ENCODE measurements at regions not wholly inside any gene's neighbourhood (a gene's known extent, or its start where the extent isn't known, plus 50 kb on each side); places are given as distances from the start of the nearest gene placed in this dataset.
"Not testable (repeated sequence)": the region's sequence is repeated elsewhere in the genome, so short reads cannot be mapped to it uniquely, and the experiment has no call there.

DNA sequence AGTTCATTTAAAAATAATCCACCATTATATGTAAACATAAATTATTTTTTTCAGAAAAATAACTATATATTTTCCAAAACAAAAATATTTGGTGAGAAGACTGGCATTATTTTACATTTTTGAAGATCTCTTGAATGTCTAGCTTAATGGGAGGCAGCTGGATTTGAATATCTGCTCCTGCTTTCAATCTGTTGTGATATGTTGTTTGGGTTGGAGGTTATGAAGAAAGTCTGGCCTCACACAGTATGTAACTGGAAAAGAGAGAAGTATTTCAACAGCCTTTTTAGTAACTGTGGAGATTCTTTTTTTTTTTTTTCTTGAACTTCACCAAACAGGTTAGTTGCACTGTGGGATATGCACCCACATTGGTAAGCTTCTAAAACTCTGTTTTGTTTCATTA is 84.7 kb upstream of the SLIT3 start:
- Histone ChIP-seq H3K4me3 (no peak overlapping the region), H3K9me3 (replicated peaks) (peaks cover 6% of the 10 kb centered on the region), H3K27ac (replicated peaks) (no peak overlapping the region), H3K4me1 (no peaks in the 10 kb centered on the region), H3K27me3 (ENCODE audit: low read depth) (peaks cover 17% of the 10 kb centered on the region), H3K36me3 (no peaks in the 10 kb centered on the region)
- intact Hi-C loops (cut with micrococcal nuclease): no loop called here
- TF ChIP-seq, protein P1, sequence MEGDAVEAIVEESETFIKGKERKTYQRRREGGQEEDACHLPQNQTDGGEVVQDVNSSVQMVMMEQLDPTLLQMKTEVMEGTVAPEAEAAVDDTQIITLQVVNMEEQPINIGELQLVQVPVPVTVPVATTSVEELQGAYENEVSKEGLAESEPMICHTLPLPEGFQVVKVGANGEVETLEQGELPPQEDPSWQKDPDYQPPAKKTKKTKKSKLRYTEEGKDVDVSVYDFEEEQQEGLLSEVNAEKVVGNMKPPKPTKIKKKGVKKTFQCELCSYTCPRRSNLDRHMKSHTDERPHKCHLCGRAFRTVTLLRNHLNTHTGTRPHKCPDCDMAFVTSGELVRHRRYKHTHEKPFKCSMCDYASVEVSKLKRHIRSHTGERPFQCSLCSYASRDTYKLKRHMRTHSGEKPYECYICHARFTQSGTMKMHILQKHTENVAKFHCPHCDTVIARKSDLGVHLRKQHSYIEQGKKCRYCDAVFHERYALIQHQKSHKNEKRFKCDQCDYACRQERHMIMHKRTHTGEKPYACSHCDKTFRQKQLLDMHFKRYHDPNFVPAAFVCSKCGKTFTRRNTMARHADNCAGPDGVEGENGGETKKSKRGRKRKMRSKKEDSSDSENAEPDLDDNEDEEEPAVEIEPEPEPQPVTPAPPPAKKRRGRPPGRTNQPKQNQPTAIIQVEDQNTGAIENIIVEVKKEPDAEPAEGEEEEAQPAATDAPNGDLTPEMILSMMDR (IDR thresholded peaks at IDR 0.05; ENCODE audit: borderline replicate concordance): no peak
- no peak for DNase-seq

DNA sequence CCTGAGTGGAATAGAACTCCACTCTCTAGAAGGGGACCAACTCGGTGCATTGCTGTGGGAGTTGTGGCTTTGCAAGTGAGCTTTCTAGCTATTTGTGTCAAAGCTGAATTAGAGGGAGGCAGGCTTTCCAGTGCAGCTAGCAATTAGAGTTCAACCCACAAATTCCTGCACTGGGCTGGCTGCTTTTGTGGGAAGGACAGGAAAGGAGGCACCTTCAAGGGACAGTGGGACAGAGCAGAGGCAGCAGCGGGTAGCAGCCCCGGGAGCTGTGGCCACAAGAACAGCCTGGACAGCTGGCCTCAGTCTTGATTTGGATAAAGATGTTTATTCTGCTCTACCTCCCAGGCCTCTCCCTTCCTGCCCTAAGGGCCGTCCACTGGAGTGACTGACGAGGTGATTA is 83.7 kb upstream of the SLIT3 start:
- TF ChIP-seq, protein P1 (IDR thresholded peaks at IDR 0.05; ENCODE audit: borderline replicate concordance): no peak
- Histone ChIP-seq H3K9me3 (replicated peaks) (peaks cover 16% of the 10 kb centered on the region), H3K36me3 (no peaks in the 10 kb centered on the region), H3K27ac (replicated peaks) (no peak overlapping the region), H3K4me1 (no peaks in the 10 kb centered on the region), H3K4me3 (no peak overlapping the region), H3K27me3 (ENCODE audit: low read depth) (peaks cover 7% of the 10 kb centered on the region)
- DNase-seq: no peak
- intact Hi-C loops (cut with micrococcal nuclease): no loop called here

DNA sequence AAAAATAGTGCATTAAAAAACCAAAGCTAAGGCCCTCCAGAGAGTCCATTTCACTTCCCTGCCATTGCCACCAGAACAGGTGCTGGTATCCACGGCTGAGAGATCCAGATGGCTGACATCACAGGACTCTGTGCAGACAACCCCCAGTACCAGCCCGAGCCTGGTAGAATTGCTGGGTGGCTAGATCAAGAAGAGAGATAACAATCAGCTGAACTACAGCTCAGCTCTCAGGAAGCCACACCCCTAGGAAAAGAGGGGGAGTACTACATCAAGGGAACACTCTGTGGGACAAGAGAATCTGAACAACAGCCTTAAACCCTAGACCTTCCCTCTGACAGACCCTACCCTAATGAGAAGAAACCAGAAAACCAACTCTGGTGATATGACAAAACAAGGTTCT is 73.8 kb upstream of the SLIT3 start:
- no peaks in the 10 kb centered on the region for H3K4me1 ChIP-seq
- H3K9me3 ChIP-seq (replicated peaks): peaks cover 23% of the 10 kb centered on the region
- no peak overlapping the region for H3K4me3 ChIP-seq
- TF ChIP-seq, protein P1 (IDR thresholded peaks at IDR 0.05; ENCODE audit: borderline replicate concordance): no peak
- intact Hi-C loops (cut with micrococcal nuclease): no loop called here
- H3K36me3 ChIP-seq: no peaks in the 10 kb centered on the region
- DNase-seq: no peak
- H3K27ac ChIP-seq (replicated peaks): no peak overlapping the region
- H3K27me3 ChIP-seq (ENCODE audit: low read depth): peaks cover 19% of the 10 kb centered on the region

DNA sequence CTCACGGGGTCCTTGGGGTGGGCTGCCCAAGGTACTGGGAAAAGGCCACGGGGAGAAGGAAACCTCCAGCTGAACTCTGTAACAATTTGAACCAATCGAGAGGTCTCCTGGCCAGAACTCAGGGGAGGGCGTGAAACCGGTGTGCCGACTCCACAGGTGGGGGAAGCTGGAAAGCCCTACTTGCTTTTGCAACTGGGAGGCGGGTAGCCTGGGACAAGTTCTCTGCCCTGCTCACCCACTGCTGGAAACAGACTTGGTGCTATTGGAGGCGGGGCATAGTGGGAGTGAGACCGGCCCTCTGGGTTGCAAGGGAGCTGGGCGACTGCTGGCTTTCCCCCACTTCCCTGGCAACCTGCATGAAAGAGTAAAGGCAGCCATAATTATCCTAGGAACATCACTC is 73.2 kb upstream of the SLIT3 start:
- intact Hi-C loops (cut with micrococcal nuclease): no loop called here
- TF ChIP-seq, protein P1 (IDR thresholded peaks at IDR 0.05; ENCODE audit: borderline replicate concordance): no peak
- no peaks in the 10 kb centered on the region for H3K36me3 ChIP-seq
- no peak overlapping the region for H3K27ac ChIP-seq (replicated peaks)
- peaks cover 19% of the 10 kb centered on the region for H3K27me3 ChIP-seq (ENCODE audit: low read depth)
- H3K4me1 ChIP-seq: no peaks in the 10 kb centered on the region
- peaks cover 23% of the 10 kb centered on the region for H3K9me3 ChIP-seq (replicated peaks)
- DNase-seq: no peak
- no peak overlapping the region for H3K4me3 ChIP-seq

DNA sequence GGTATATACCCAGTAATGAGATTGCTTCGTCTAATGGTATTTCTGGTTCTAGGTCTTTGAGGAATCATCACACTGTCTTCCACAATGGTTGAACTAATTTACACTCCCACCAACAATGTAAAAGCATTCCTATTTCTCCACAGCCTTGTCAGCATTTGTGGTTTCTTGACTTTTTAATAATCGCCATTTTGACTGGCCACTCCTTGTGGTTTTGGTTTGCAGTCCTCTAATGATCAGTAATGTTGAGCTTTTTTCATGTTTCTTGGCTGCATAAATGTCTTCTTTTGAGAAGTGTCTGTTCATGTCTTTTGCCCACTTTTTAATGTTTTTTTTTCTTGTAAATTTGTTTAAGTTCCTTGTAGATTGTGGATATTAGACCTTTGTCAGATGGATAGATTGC is 70.9 kb upstream of the SLIT3 start:
- Histone ChIP-seq H3K9me3 (replicated peaks) (peaks cover 23% of the 10 kb centered on the region), H3K27me3 (ENCODE audit: low read depth) (peaks cover 20% of the 10 kb centered on the region)
- H3K4me1 ChIP-seq; H3K36me3 ChIP-seq; intact Hi-C loops (cut with micrococcal nuclease); H3K27ac ChIP-seq (replicated peaks); DNase-seq; H3K4me3 ChIP-seq: not testable (repeated sequence)

DNA sequence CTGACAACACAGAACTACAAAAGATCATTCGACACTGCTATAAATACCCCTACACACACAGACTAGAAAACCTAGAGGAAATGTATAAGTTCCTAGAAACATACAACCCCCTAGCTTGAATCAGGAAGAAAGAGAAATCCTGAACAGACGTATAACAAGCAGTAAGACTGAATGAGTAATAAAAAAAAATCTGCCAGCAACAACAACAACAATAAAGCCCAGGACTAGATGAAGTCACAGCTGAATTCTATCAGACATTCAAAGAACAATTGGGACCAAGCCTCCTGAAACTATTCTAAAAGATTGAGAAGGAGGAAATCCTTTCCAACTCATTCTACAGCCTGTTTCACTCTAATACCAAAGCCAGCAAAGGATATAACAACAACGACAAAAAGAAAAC is 68.2 kb upstream of the SLIT3 start:
- H3K4me1 ChIP-seq: no peaks in the 10 kb centered on the region
- TF ChIP-seq, protein P1 (IDR thresholded peaks at IDR 0.05; ENCODE audit: borderline replicate concordance): no peak
- no peak overlapping the region for H3K4me3 ChIP-seq
- DNase-seq: no peak
- H3K9me3 ChIP-seq (replicated peaks): peaks cover 23% of the 10 kb centered on the region
- H3K27me3 ChIP-seq (ENCODE audit: low read depth): peaks cover 26% of the 10 kb centered on the region
- no peak overlapping the region for H3K27ac ChIP-seq (replicated peaks)
- intact Hi-C loops (cut with micrococcal nuclease): no loop called here
- no peaks in the 10 kb centered on the region for H3K36me3 ChIP-seq
